A673 (cell line): ENCODE measurements at regions not wholly inside any gene's neighbourhood (a gene's known extent, or its start where the extent isn't known, plus 50 kb on each side); places are given as distances from the start of the nearest gene placed in this dataset.
"Not testable (repeated sequence)": the region's sequence is repeated elsewhere in the genome, so short reads cannot be mapped to it uniquely, and the experiment has no call there.

Source experiments
- BruUV-seq: library from RNA; stranded (reverse); fragments of 400-500 nt; replicated peaks from 2 replicates; lab custom pipeline; 2021; lab: Mats Ljungman, UMichigan
- CTCF ChIA-PET: fragments of 300-600 bp; sonication (Branson Sonifier 250); formaldehyde crosslinking; loops from one replicate; lab custom pipeline; 2022; ENCODE audit warnings: antibody characterized with exemption; lab: Charles Lee
- POLR2A ChIA-PET: fragments of 300-600 bp; sonication (Branson Sonifier 250); formaldehyde crosslinking; loops from one replicate; lab custom pipeline; 2022; ENCODE audit warnings: antibody characterized with exemption; ENCODE audit not compliant: low non-redundant PET; lab: Charles Lee
- DNase-seq: peaks from one replicate; pipeline ENCODE4 v3.0.0-alpha.2; 2015; ENCODE audit warnings: low spot score
- H3K27ac ChIP-seq: fragments of 200-600 bp; sonication (generic); 2 replicates; pipeline ENCODE4 v1.5.1; 2016; ENCODE audit warnings: mixed run types, low read depth, mild to moderate bottlenecking, mixed read lengths, antibody characterized with exemption, low read length; ENCODE audit not compliant: poor library complexity, severe bottlenecking
- H3K27me3 ChIP-seq: fragments of 200-600 bp; sonication (generic); replicated peaks from 2 replicates; pipeline ENCODE4 v1.6.1; 2017; ENCODE audit warnings: mixed run types, low read depth, mild to moderate bottlenecking, mixed read lengths, antibody characterized with exemption, low read length; ENCODE audit not compliant: insufficient read depth, poor library complexity
- H3K36me3 ChIP-seq: fragments of 200-600 bp; sonication (generic); 2 replicates; pipeline ENCODE4 v1.6.1; 2016; ENCODE audit warnings: mixed run types, mild to moderate bottlenecking, mixed read lengths, antibody characterized with exemption, low read length; ENCODE audit not compliant: insufficient read depth, poor library complexity, severe bottlenecking
- H3K4me1 ChIP-seq: fragments of 200-600 bp; sonication (generic); 2 replicates; pipeline ENCODE4 v1.6.1; 2017; ENCODE audit warnings: mixed run types, mild to moderate bottlenecking, mixed read lengths, antibody characterized with exemption, low read length; ENCODE audit not compliant: insufficient read depth, poor library complexity, severe bottlenecking
- H3K4me3 ChIP-seq: fragments of 200-600 bp; sonication (generic); 2 replicates; pipeline ENCODE4 v1.5.1; 2016; ENCODE audit warnings: low read depth, mixed run types, mild to moderate bottlenecking, mixed read lengths, low read length; ENCODE audit not compliant: poor library complexity, severe bottlenecking
- H3K9me3 ChIP-seq: fragments of 200-600 bp; sonication (generic); 2 replicates; pipeline ENCODE4 v1.6.1; 2016; ENCODE audit warnings: mixed run types, low read depth, mild to moderate bottlenecking, mixed read lengths, antibody characterized with exemption, low read length; ENCODE audit not compliant: poor library complexity, severe bottlenecking
- EZH2 ChIP-seq: fragments of 200-600 bp; sonication (generic); IDR thresholded peaks from 2 replicates; pipeline ENCODE4 v1.6.1; 2017; ENCODE audit warnings: borderline replicate concordance, low read depth, mild to moderate bottlenecking, mixed read lengths, antibody characterized with exemption, low read length; ENCODE audit not compliant: poor library complexity, severe bottlenecking
- intact Hi-C: fragments of 100-400 bp; cut with micrococcal nuclease; formaldehyde crosslinking; loops from one replicate; pipeline ENCODE4 v1.10.0; 2022; ENCODE audit not compliant: unreplicated experiment
- TF ChIP-seq, protein P1 (sequence below): fragments of 300-800, 200-600 bp; sonication (generic); conservative IDR thresholded peaks from 2 replicates; pipeline ENCODE4 v1.5.1; 2017; ENCODE audit warnings: low read depth, mild to moderate bottlenecking, antibody characterized with exemption, low read length, moderate library complexity, mixed read lengths

DNA sequence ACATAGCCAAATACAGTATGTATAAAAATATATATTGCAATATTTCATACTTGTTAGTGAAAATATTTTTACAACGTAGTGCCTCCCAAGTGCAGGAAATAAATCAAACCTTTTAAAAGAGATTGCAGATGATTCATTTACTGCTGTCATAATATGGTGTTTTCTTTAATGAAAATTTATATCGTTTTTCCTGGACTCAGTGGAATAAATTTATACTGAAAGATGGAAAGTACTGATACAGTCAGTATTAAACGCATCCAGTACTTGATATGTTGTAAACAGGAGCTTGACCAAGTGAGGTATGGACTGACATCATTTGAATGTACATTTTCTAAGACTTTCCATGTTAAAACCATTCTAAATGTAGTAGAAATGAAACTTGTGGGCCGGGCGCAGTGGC lies 143.4 kb upstream of the ZNF608 start:
- H3K4me1 ChIP-seq = peaks cover 16% of the 10 kb centered on the region
- H3K9me3 ChIP-seq = no peaks in the 10 kb centered on the region
- H3K27ac ChIP-seq = no peak overlapping the region
- no TSS peak for BruUV-seq
- H3K4me3 ChIP-seq = no peak overlapping the region
- CTCF ChIA-PET = no interaction called here
- H3K36me3 ChIP-seq = no peaks in the 10 kb centered on the region
- no peak for TF ChIP-seq EZH2
- TF ChIP-seq, protein P1, sequence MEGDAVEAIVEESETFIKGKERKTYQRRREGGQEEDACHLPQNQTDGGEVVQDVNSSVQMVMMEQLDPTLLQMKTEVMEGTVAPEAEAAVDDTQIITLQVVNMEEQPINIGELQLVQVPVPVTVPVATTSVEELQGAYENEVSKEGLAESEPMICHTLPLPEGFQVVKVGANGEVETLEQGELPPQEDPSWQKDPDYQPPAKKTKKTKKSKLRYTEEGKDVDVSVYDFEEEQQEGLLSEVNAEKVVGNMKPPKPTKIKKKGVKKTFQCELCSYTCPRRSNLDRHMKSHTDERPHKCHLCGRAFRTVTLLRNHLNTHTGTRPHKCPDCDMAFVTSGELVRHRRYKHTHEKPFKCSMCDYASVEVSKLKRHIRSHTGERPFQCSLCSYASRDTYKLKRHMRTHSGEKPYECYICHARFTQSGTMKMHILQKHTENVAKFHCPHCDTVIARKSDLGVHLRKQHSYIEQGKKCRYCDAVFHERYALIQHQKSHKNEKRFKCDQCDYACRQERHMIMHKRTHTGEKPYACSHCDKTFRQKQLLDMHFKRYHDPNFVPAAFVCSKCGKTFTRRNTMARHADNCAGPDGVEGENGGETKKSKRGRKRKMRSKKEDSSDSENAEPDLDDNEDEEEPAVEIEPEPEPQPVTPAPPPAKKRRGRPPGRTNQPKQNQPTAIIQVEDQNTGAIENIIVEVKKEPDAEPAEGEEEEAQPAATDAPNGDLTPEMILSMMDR = no peak
- H3K27me3 ChIP-seq = no peaks in the 10 kb centered on the region
- intact Hi-C loops = no loop called here
- no peak for DNase-seq
- POLR2A ChIA-PET = no interaction called here

DNA sequence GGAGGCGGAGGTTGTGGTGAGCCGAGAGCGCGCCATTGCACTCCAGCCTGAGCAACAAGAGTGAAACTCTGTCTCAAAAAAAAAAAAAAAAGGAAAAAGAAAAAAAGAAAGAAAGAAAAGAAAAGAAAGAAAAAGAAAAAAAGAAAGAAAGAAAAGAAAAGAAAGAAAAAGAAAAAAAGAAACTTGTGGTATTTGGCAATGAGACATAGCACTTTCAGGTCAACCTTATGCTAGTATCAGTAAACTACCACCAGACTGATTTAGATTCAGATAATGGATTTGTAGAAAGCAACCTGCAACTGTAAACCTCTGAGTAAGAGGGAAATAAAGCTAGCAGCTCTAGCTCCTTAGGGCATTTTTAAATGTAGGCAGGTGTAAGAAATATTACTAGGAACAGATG lies 144.0 kb upstream of the ZNF608 start:
- H3K4me1 ChIP-seq = peaks cover 16% of the 10 kb centered on the region
- H3K36me3 ChIP-seq, H3K27ac ChIP-seq, DNase-seq, H3K9me3 ChIP-seq, H3K4me3 ChIP-seq, POLR2A ChIA-PET, CTCF ChIA-PET, BruUV-seq, H3K27me3 ChIP-seq, intact Hi-C loops: not testable (repeated sequence)

DNA sequence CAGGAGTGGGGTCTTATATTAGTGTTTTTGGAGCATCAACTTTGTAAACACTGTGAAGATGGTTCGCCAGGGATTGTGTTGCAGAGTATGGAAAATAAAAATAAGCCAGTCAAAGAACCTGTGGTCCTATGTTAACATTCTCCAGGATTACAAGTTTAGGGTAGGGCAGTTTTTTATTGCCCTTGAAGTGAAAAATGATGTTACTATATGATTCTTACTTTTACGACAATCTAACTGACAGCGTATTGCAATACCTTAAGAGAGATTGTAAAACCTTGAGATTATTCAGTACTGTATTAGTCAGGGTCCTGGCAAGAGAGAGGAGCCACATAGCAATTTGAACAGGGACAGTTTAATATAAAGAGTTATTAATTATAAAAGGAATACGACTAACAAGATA lies 144.7 kb upstream of the ZNF608 start:
- H3K9me3 ChIP-seq = no peaks in the 10 kb centered on the region
- H3K27me3 ChIP-seq = no peaks in the 10 kb centered on the region
- BruUV-seq = no TSS peak
- H3K4me3 ChIP-seq = no peak overlapping the region
- no peak overlapping the region for H3K27ac ChIP-seq
- no peaks in the 10 kb centered on the region for H3K36me3 ChIP-seq
- no peak for DNase-seq
- H3K4me1 ChIP-seq = peaks cover 16% of the 10 kb centered on the region
- intact Hi-C loops = no loop called here
- POLR2A ChIA-PET = no interaction called here
- no peak for TF ChIP-seq EZH2
- TF ChIP-seq, protein P1 = no peak
- CTCF ChIA-PET = no interaction called here

DNA sequence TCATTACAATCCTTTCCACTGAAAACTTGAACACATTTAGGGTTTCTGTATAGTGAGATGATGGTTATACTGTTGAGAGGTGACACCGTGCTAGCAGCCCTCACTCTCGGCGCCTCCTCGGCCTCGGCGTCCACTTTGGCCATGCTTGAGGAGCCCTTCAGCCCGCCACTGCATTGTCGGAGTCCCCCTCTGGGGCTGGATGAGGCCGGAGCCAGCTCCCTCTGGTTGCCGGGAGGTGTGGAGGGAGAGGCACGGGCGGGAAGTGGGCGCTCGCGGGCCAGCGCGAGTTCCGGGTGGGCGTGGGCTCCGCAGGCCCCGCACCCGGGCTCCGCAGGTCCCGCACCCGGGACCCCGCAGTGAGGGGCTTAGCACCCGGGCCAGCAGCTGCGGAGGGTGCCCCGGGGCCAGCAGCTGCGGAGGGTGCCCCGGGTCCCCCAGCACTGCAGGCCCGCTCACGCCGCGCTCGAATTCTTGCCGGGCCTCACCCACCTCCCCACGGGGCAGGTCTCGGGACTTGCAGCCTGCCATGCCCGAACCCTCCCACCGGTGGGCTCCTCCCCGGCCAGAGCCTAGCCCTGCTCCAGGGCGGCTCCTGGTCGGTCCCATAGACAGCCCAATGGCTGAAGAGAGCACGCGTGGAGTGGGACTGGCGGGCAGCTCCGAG lies 145.9 kb upstream of the ZNF608 start:
- no peaks in the 10 kb centered on the region for H3K27me3 ChIP-seq
- peaks cover 16% of the 10 kb centered on the region for H3K4me1 ChIP-seq
- ChIA-PET CTCF (no interaction called here), POLR2A (no interaction called here)
- no peak overlapping the region for H3K27ac ChIP-seq
- no peaks in the 10 kb centered on the region for H3K9me3 ChIP-seq
- TF ChIP-seq EZH2 = no peak
- TF ChIP-seq, protein P1 = no peak
- no peak for DNase-seq
- no TSS peak for BruUV-seq
- no peak overlapping the region for H3K4me3 ChIP-seq
- intact Hi-C loops = no loop called here
- H3K36me3 ChIP-seq = no peaks in the 10 kb centered on the region
